DOHH2 (cell line): ENCODE measurements at regions not wholly inside any gene's neighbourhood (a gene's known extent, or its start where the extent isn't known, plus 50 kb on each side); places are given as distances from the start of the nearest gene placed in this dataset.

ENCODE experiments used
- H3F3A ChIP-seq: fragments of 200-600 bp; sonication (generic), shearing (Covaris generic); 2 replicates; pipeline ENCODE4 v1.6.0; 2016; ENCODE audit warnings: antibody characterized with exemption, mild to moderate bottlenecking; ENCODE audit not compliant: control insufficient read depth, insufficient read depth
- H3K27ac ChIP-seq: fragments of 200-600 bp; sonication (generic); 2 replicates; pipeline ENCODE4 v1.5.1; 2014; ENCODE audit warnings: low read depth, mild to moderate bottlenecking, low read length, moderate library complexity
- H3K27me3 ChIP-seq: fragments of 200-600 bp; sonication (generic); 2 replicates; pipeline ENCODE4 v1.6.1; 2014; ENCODE audit warnings: mild to moderate bottlenecking, low read length, mixed read lengths; ENCODE audit not compliant: control insufficient read depth
- H3K36me3 ChIP-seq: fragments of 200-600 bp; sonication (generic); 2 replicates; pipeline ENCODE4 v1.6.1; 2014; ENCODE audit warnings: mild to moderate bottlenecking, low read length, moderate library complexity, mixed read lengths; ENCODE audit not compliant: control insufficient read depth
- H3K4me1 ChIP-seq: fragments of 200-600 bp; sonication (generic); 2 replicates; pipeline ENCODE4 v1.6.1; 2014; ENCODE audit warnings: mild to moderate bottlenecking, low read length, mixed read lengths; ENCODE audit not compliant: control insufficient read depth
- H3K4me2 ChIP-seq: fragments of 200-600 bp; sonication (generic); 2 replicates; pipeline ENCODE4 v1.6.0; 2014; ENCODE audit warnings: mild to moderate bottlenecking, low read length, moderate library complexity
- H3K4me3 ChIP-seq: fragments of 200-600 bp; sonication (generic); 2 replicates; pipeline ENCODE4 v1.5.1; 2014; ENCODE audit warnings: mild to moderate bottlenecking, low read length, mixed read lengths
- H3K79me2 ChIP-seq: fragments of 200-600 bp; sonication (generic); 2 replicates; pipeline ENCODE4 v1.6.1; 2014; ENCODE audit warnings: mild to moderate bottlenecking, low read length, mixed read lengths; ENCODE audit not compliant: control insufficient read depth
- H3K9me2 ChIP-seq: fragments of 200-600 bp; sonication (generic); replicated peaks from 2 replicates; pipeline ENCODE4 v1.6.1; 2014; ENCODE audit warnings: mild to moderate bottlenecking, low read length, mixed read lengths; ENCODE audit not compliant: control insufficient read depth
- H3K9me3 ChIP-seq: fragments of 200-600 bp; sonication (generic); 2 replicates; pipeline ENCODE4 v1.6.1; 2014; ENCODE audit warnings: antibody characterized with exemption, low read length, mixed read lengths; ENCODE audit not compliant: control insufficient read depth, insufficient read depth
- H4K20me1 ChIP-seq: fragments of 200-600 bp; sonication (generic); 2 replicates; pipeline ENCODE4 v1.6.0; 2014; ENCODE audit warnings: low read depth, mild to moderate bottlenecking, antibody characterized with exemption, low read length, moderate library complexity; ENCODE audit not compliant: control insufficient read depth, insufficient read depth
- CTCF ChIP-seq: fragments of 200-600 bp; sonication (generic); IDR thresholded peaks from one replicate; pipeline ENCODE4 v1.5.1; 2014; ENCODE audit warnings: antibody characterized with exemption, mild to moderate bottlenecking, low read depth, low read length; ENCODE audit not compliant: poor library complexity, severe bottlenecking
- EZH2phosphoT487 ChIP-seq: fragments of 200-600 bp; sonication (generic); IDR thresholded peaks from 2 replicates; pipeline ENCODE4 v1.6.1; 2017; ENCODE audit warnings: borderline replicate concordance, mild to moderate bottlenecking, antibody characterized with exemption, low read length, moderate library complexity, mixed read lengths

GRCh38 chr5:135694906-135695305 is 116.1 kb upstream of the CXCL14 start:
- TF ChIP-seq EZH2phosphoT487 (no peak), CTCF (no peak)
- no peak overlapping the region for H3K27ac ChIP-seq
- H3K27me3 ChIP-seq, result no peaks in the 10 kb centered on the region
- no peak overlapping the region for H3K4me2 ChIP-seq
- H3K36me3 ChIP-seq, result no peaks in the 10 kb centered on the region
- H3K4me1 ChIP-seq, result no peaks in the 10 kb centered on the region
- no peaks in the 10 kb centered on the region for H3K9me3 ChIP-seq
- no peaks in the 10 kb centered on the region for H4K20me1 ChIP-seq
- no peaks in the 10 kb centered on the region for H3F3A ChIP-seq
- no peaks in the 10 kb centered on the region for H3K79me2 ChIP-seq
- H3K4me3 ChIP-seq, result no peak overlapping the region
- H3K9me2 ChIP-seq, result no peaks in the 10 kb centered on the region

- H3K9me3 ChIP-seq, result no peaks in the 10 kb centered on the region
- no peak overlapping the region for H3K27ac ChIP-seq
- TF ChIP-seq CTCF (no peak), EZH2phosphoT487 (no peak)
- H3K9me2 ChIP-seq, result no peaks in the 10 kb centered on the region
- H3K79me2 ChIP-seq, result no peaks in the 10 kb centered on the region
- H3K4me1 ChIP-seq, result no peaks in the 10 kb centered on the region
- no peaks in the 10 kb centered on the region for H4K20me1 ChIP-seq
- no peak overlapping the region for H3K4me3 ChIP-seq
- no peaks in the 10 kb centered on the region for H3F3A ChIP-seq
- H3K36me3 ChIP-seq, result no peaks in the 10 kb centered on the region
- H3K27me3 ChIP-seq, result 0 out of 2 replicates have a peak, but pooled peaks cover 4% of the 10 kb centered on the region
- H3K4me2 ChIP-seq, result no peak overlapping the region
Measured at GRCh38 chr5:135694012-135694411, 115.2 kb upstream of the CXCL14 start.

GRCh38 chr5:135693371-135693955 is 114.7 kb upstream of the CXCL14 start:
- H3K4me1 ChIP-seq, result no peaks in the 10 kb centered on the region
- no peak overlapping the region for H3K27ac ChIP-seq
- no peak for TF ChIP-seq EZH2phosphoT487
- no peak for TF ChIP-seq CTCF
- no peaks in the 10 kb centered on the region for H3K9me3 ChIP-seq
- no peaks in the 10 kb centered on the region for H3K36me3 ChIP-seq
- H3K4me2 ChIP-seq, result no peak overlapping the region
- no peaks in the 10 kb centered on the region for H3K79me2 ChIP-seq
- H3K9me2 ChIP-seq, result no peaks in the 10 kb centered on the region
- H3K4me3 ChIP-seq, result no peak overlapping the region
- H4K20me1 ChIP-seq, result no peaks in the 10 kb centered on the region
- no peaks in the 10 kb centered on the region for H3F3A ChIP-seq
- 0 out of 2 replicates have a peak, but pooled peaks cover 4% of the 10 kb centered on the region for H3K27me3 ChIP-seq

- Histone ChIP-seq H4K20me1 (no peaks in the 10 kb centered on the region), H3F3A (no peaks in the 10 kb centered on the region), H3K27ac (no peak overlapping the region), H3K36me3 (no peaks in the 10 kb centered on the region), H3K4me3 (no peak overlapping the region), H3K27me3 (0 out of 2 replicates have a peak, but pooled peaks cover 4% of the 10 kb centered on the region), H3K9me3 (no peaks in the 10 kb centered on the region), H3K4me1 (no peaks in the 10 kb centered on the region), H3K9me2 (no peaks in the 10 kb centered on the region), H3K79me2 (no peaks in the 10 kb centered on the region), H3K4me2 (no peak overlapping the region)
- TF ChIP-seq EZH2phosphoT487 (no peak), CTCF (no peak)
Measured at GRCh38 chr5:135691044-135691443, 112.3 kb upstream of the CXCL14 start.
